GM18517 (cell line): ENCODE measurements at regions not wholly inside any gene's neighbourhood (a gene's known extent, or its start where the extent isn't known, plus 50 kb on each side); places are given as distances from the start of the nearest gene placed in this dataset.

Source experiments
- ATAC-seq: cut with Tn5 transposase; IDR thresholded peaks from one replicate; pipeline ENCODE4 v1.9.1; 2021; ENCODE audit warnings: mild to moderate bottlenecking, moderate library complexity; ENCODE audit not compliant: unreplicated experiment

- no peak for ATAC-seq
These were observed 197.5 kb downstream of the ATG4C start for GRCh38 chr1:62981434-62981833.

GRCh38 chr1:62988867-62989266 is 204.9 kb downstream of the ATG4C start:
- ATAC-seq = no peak

- ATAC-seq = no peak
These were observed 205.6 kb downstream of the ATG4C start for GRCh38 chr1:62989497-62989896.

GRCh38 chr1:62991152-62991551 is 207.2 kb downstream of the ATG4C start:
- no peak for ATAC-seq

- ATAC-seq = no peak
These were observed 209.9 kb downstream of the ATG4C start for GRCh38 chr1:62993844-62994243.

- no peak for ATAC-seq
These were observed 211.2 kb downstream of the ATG4C start for GRCh38 chr1:62995173-62995572.

- no peak for ATAC-seq
These were observed 214.0 kb downstream of the ATG4C start for GRCh38 chr1:62997884-62998283.

GRCh38 chr1:62998845-62999649 is 215.1 kb downstream of the ATG4C start:
- no peak for ATAC-seq

GRCh38 chr1:63000508-63000907 is 216.6 kb downstream of the ATG4C start:
- ATAC-seq = no peak

GRCh38 chr1:63004868-63005267 is 220.9 kb downstream of the ATG4C start:
- no peak for ATAC-seq

- no peak for ATAC-seq
These were observed 221.9 kb downstream of the ATG4C start for GRCh38 chr1:63005812-63006211.

- ATAC-seq = no peak
These were observed 225.5 kb downstream of the ATG4C start for GRCh38 chr1:63009421-63009820.

- no peak for ATAC-seq
These were observed 227.2 kb downstream of the ATG4C start for GRCh38 chr1:63010913-63011660.

GRCh38 chr1:63012339-63012738 is 228.4 kb downstream of the ATG4C start:
- ATAC-seq = no peak

- ATAC-seq = no peak
These were observed 230.3 kb downstream of the ATG4C start for GRCh38 chr1:63014267-63014666.

- no peak for ATAC-seq
These were observed 238.4 kb downstream of the ATG4C start for GRCh38 chr1:63022319-63022718.

GRCh38 chr1:63023171-63023570 is 239.2 kb downstream of the ATG4C start:
- no peak for ATAC-seq

- no peak for ATAC-seq
These were observed 239.7 kb downstream of the ATG4C start for GRCh38 chr1:63023637-63024036.

GRCh38 chr1:63024132-63024531 is 240.2 kb downstream of the ATG4C start:
- ATAC-seq = no peak

- ATAC-seq = no peak
These were observed 243.2 kb downstream of the ATG4C start for GRCh38 chr1:63027176-63027575.

- no peak for ATAC-seq
These were observed 248.2 kb downstream of the ATG4C start for GRCh38 chr1:63032171-63032570.

GRCh38 chr1:63033211-63033610 is 249.3 kb downstream of the ATG4C start:
- no peak for ATAC-seq
